HL-60 (cell line): ENCODE measurements at regions not wholly inside any gene's neighbourhood (a gene's known extent, or its start where the extent isn't known, plus 50 kb on each side); places are given as distances from the start of the nearest gene placed in this dataset.

Experiments
- DNase-seq, 2 experiments: peaks; one replicate each; pipeline ENCODE4 v3.0.0-alpha.2; 2010 to 2020; ENCODE audit warnings: low read depth in 1 of 2, low spot score in 1 of 2
- H3K27ac ChIP-seq: fragments of 250-450 bp; sonication (Bioruptor Pico); replicated peaks from 2 replicates; pipeline ENCODE4 v1.5.1; 2020; ENCODE audit warnings: mild to moderate bottlenecking, moderate library complexity
- H3K27me3 ChIP-seq: fragments of 250-450 bp; sonication (Bioruptor Pico); 2 replicates; pipeline ENCODE4 v1.5.1; 2021; ENCODE audit warnings: mild to moderate bottlenecking, moderate library complexity; ENCODE audit not compliant: insufficient read depth, poor library complexity, severe bottlenecking
- H3K4me3 ChIP-seq: replicated peaks from 2 replicates; pipeline ENCODE4 v1.5.1; 2011; ENCODE audit warnings: mild to moderate bottlenecking, control low read depth, low read length; ENCODE audit not compliant: insufficient read depth
- CTCF ChIP-seq: IDR thresholded peaks from one replicate; pipeline ENCODE4 v1.5.1; 2011; ENCODE audit warnings: low read length, control low read depth, inconsistent platforms; ENCODE audit not compliant: insufficient read depth
- GABPA ChIP-seq: IDR thresholded peaks from 2 replicates; pipeline ENCODE4 v1.6.1; 2012; ENCODE audit warnings: low read depth
- POLR2AphosphoS5 ChIP-seq: IDR thresholded peaks from 2 replicates; pipeline ENCODE4 v1.6.1; 2012; ENCODE audit warnings: low read depth
- REST ChIP-seq: IDR thresholded peaks from 2 replicates; pipeline ENCODE4 v1.6.1; 2012; ENCODE audit warnings: low read depth; ENCODE audit not compliant: insufficient replicate concordance
- SPI1 ChIP-seq: IDR thresholded peaks from 2 replicates; pipeline ENCODE4 v1.6.1; 2012; ENCODE audit warnings: low read depth, mild to moderate bottlenecking, borderline replicate concordance

- no peak for TF ChIP-seq CTCF
- TF ChIP-seq GABPA = no peak
- TF ChIP-seq SPI1 = no peak
- no peak for TF ChIP-seq REST
- no peak for TF ChIP-seq POLR2AphosphoS5
- no peak for DNase-seq
- no peak overlapping the region for H3K27ac ChIP-seq
- H3K4me3 ChIP-seq = no peak overlapping the region
- H3K27me3 ChIP-seq = no peaks in the 10 kb centered on the region
Observed at GRCh38 chr14:101289230-101289690, 272.0 kb upstream of the DIO3 start.

GRCh38 chr14:101289911-101290310 lies 271.4 kb upstream of the DIO3 start:
- H3K4me3 ChIP-seq = no peak overlapping the region
- no peaks in the 10 kb centered on the region for H3K27me3 ChIP-seq
- DNase-seq = no peak
- no peak overlapping the region for H3K27ac ChIP-seq
- TF ChIP-seq SPI1 = no peak
- TF ChIP-seq POLR2AphosphoS5 = no peak
- TF ChIP-seq CTCF = no peak
- no peak for TF ChIP-seq REST
- TF ChIP-seq GABPA = no peak

DNA sequence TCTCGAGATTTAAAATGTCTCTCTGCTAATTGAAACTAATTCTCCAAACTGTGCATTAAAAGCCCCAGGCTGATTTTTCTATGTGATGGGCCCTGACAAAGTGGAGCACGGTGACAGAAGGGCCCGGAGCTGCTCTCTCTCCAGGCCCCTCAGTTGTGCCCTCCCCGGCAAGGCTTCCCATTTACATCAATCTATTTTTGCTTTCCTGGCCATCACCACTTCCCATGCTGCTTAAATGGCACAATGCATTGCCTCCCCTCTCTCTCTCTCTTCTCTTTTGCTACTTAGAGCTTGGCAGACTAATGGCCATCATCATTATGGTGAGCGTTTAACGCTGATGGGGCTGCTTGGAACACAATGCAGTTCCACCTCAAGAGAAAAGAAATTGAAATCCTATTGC lies 270.7 kb upstream of the DIO3 start:
- Histone ChIP-seq H3K27me3 (no peaks in the 10 kb centered on the region), H3K4me3 (no peak overlapping the region), H3K27ac (no peak overlapping the region)
- TF ChIP-seq SPI1 (no peak), CTCF (no peak), POLR2AphosphoS5 (no peak), GABPA (no peak), REST (no peak)
- DNase-seq = no peak
